NCI-H2196 (cell line): ENCODE measurements at regions not wholly inside any gene's neighbourhood (a gene's known extent, or its start where the extent isn't known, plus 50 kb on each side); places are given as distances from the start of the nearest gene placed in this dataset.
"Not testable (repeated sequence)": the region's sequence is repeated elsewhere in the genome, so short reads cannot be mapped to it uniquely, and the experiment has no call there.

Experiments used
- DNase-seq: peaks from one replicate; lab custom pipeline; 2025; ENCODE audit not compliant: unreplicated experiment; lab: John Stamatoyannopoulos, UW

- DNase-seq, result no peak
These were observed 467.9 kb upstream of the TENM3 start for GRCh38 chr4:181775298-181775697.

GRCh38 chr4:181776264-181777054 is 466.7 kb upstream of the TENM3 start:
- DNase-seq, result no peak

DNA sequence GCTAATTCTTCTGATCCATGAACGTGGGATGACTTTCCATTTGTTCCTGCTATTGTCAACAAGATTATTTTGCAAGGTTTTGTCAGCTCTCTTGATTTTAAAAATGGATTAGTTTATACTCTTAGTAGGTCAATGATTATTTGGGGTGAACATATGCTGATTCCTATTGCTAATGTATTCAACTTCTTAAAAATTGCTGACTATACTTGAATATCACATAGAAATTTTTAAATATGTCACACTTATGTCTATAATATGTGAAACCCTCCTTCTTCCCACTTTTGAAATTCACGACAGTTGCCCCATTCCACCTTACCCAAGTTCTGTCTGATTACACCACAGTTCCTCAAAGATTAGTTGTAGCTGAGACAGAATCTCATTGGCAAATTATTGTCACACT is 465.7 kb upstream of the TENM3 start:
- DNase-seq, result no peak

DNA sequence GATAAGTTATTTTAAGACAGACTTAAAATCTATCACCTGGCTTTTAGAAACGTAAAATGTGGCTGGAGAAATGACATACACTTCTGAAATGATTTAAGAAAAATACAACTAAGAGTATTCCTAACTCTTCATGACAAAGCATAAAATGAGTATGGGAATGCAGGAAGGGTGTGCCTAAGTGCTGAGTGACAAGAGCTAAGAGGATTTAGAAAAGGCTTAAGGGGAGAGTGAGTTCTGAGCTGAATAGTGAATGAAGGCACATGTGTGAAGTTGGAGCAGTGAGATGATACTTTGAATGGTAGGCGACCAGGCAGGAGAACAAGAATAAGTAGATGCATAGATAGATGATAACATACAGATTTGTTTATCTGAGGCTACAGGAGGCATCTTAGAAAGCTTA is 458.3 kb upstream of the TENM3 start:
- no peak for DNase-seq

DNA sequence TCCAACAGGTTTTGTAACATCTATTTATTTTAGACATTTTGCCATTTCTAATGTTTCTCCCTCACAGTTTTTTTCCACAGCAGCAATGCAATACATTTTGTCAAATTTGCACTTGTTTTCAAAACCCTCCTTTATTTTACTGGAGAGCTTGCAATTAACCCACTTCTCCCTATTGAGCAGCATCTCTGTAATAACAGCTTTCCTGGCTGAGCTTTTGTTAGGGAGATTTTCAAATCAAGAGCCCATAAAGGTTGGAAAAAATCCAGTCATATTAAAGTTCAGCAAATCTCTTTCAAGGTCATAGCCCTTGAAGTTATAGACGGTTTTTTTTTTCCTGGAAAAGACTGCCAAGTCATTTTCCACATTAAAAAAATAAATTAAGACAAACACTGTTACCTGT is 450.6 kb upstream of the TENM3 start:
- DNase-seq, result no peak

GRCh38 chr4:181793096-181793495 is 450.1 kb upstream of the TENM3 start:
- no peak for DNase-seq

DNA sequence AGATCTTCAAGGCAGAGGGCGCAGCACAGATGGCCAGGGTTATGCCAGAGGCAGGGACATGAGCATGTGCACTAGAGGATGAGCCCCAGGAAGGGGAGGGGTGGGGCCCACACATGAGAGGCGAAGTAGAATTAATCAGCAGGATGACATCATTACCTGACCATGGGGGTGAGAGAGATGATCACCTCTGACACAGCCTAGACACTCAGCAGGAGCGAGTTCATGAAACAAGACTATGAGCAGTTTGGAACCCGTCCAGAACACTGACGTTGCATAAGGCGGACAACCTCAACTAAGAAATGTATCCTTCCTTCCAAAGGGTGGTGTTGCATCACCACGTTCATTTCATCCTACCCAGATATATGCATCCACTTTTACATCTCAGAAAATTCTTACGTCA is 446.7 kb upstream of the TENM3 start:
- DNase-seq, result no peak

- DNase-seq, result no peak
These were observed 444.7 kb upstream of the TENM3 start for GRCh38 chr4:181798536-181798935.

GRCh38 chr4:181799561-181800069 is 443.6 kb upstream of the TENM3 start:
- no peak for DNase-seq

DNA sequence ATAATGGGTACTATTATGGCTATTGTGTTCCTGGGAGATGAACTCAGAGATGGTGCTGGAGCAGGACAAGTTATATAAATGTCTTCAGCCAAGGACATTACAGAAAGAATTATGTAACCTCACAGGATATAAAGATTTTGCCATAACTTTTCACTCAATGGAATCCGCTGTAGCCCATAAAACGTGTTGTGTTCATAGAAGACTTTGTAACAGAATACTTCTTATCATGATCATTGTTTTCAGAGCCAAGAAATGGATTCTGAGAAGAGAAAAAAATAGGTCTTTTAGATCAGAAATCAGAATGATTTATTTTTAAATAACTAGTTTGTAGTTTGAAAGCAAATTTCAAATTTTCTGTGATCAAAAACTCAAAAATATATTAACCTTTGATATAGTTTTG is 441.0 kb upstream of the TENM3 start:
- no peak for DNase-seq

GRCh38 chr4:181807771-181808170 is 435.4 kb upstream of the TENM3 start:
- no peak for DNase-seq

GRCh38 chr4:181810711-181811110 is 432.5 kb upstream of the TENM3 start:
- DNase-seq, result no peak

DNA sequence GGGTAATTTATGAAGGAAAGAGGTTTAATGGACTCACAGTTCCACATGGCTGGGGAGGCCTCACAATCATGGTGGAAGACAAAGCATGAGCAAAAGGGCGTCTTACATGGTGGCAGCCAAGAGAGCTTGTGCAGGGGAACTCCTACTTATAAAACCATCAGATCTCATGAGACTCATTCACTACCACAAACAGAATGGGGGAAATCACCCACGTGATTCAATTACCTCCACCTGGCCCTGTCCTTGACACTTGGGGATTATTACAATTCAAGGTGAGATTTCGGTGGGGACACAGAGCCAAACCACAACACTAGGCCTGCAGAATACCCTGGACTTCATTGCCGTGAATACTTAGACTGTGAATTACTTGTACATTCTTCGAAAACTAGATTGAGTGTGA is 431.7 kb upstream of the TENM3 start:
- DNase-seq, result not testable (repeated sequence)

DNA sequence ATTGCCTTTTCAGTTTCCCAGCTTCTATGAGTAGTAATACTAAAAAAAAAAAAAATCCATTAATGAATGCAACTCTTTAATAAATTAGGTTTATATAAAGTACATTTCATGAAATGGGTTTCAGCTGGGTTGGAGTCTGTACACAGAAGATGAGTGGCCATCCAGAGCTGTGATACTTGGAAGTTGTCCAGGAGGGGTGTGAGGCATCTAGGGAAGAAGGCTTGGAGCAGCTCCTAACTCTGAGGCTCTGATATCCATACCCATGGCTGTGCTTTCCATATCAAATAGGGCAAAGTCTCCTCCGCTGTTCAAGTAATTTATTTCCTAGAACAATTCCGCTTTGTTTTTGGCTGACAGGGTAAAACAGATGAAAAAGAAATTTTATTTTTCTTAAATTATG is 423.3 kb upstream of the TENM3 start:
- DNase-seq, result peak; percentile 1

- DNase-seq, result no peak
These were observed 422.6 kb upstream of the TENM3 start for GRCh38 chr4:181820553-181820952.

- DNase-seq, result peak; percentile 1
These were observed 421.9 kb upstream of the TENM3 start for GRCh38 chr4:181821039-181822004.

DNA sequence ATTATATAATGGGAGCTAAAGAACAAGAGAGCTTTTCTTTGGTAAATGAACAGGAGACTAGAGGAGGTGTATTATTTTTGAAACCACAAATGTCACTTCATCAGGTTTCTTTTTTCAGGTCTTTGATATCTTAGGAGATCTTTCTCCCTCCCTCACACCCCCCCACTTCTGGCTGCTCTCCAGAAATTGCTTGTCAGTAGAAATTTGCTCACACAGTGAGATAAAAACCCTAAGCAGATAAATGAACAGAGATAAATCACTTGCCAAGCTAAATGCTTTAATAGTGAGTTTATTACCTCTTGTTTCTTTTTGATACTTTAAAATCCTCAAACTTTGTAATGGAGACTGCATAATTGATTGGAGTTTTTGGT is 421.2 kb upstream of the TENM3 start:
- DNase-seq, result peak; percentile 9

DNA sequence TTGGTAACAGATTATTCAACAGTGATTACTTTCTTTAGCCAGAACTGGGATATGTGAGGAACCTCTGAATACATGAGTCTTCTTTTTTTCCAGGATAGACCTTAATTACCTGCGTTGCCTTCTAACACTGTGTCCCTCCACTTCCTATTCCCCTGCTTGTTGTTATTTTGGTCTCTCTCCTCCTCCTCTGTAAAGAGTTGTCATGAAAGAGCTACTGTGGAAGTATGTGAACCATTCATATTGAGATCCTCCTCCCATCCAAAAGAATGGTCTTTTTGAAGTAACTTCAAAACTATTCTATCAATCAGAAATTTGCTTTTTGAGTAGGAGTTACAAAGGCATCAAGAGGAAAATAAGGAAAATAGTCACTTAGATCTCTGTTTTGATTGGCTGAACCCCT is 420.0 kb upstream of the TENM3 start:
- DNase-seq, result no peak

GRCh38 chr4:181823645-181824044 is 419.6 kb upstream of the TENM3 start:
- no peak for DNase-seq

DNA sequence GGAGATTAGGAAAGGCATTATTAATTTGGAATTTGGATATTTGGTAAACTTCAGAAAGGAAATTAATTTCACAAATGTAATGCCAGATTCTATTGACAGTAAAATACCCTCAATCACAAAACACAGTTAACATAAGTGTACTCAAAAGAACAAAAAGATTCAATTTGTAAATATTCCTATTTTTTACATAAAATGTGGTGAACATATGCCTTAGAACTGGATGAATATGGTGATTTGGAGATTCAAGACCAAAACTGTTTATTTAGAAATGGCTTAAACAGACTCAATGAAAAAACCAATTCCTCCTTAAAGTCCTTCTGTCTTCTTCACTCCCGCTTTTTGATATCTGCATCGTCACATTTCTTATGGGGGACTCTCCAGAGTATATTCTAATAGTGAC is 417.6 kb upstream of the TENM3 start:
- DNase-seq, result no peak

DNA sequence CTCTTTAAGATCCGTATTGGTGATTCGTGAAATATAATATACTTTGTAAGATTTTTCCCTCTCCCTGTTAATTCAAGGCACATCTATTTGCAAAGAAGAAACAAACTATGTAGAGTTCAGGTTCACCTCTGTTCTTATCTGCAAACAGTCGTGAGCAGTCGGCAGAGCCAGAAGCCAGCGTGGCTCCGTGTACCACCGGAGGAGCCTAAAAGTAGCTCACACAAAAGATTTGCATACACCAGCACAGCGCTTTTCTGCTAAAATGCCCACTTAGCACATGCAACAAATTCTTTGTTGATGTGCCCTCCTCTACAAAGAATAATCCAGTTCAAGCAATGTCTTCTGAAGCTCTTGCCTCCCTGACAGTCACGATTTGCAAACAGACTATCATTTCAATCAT is 416.0 kb upstream of the TENM3 start:
- no peak for DNase-seq
